SK-N-MC (cell line): ENCODE measurements at regions not wholly inside any gene's neighbourhood (a gene's known extent, or its start where the extent isn't known, plus 50 kb on each side); places are given as distances from the start of the nearest gene placed in this dataset.

ENCODE experiments used
- EZH2 ChIP-seq: fragments of 200-600 bp; sonication (generic); IDR thresholded peaks from one replicate; pipeline ENCODE4 v1.6.1; 2017; ENCODE audit warnings: antibody characterized with exemption
- FOXP2 ChIP-seq: optimal IDR thresholded peaks from 2 replicates; pipeline ENCODE3; 2011; ENCODE audit warnings: mild to moderate bottlenecking, moderate library complexity; ENCODE audit not compliant: insufficient read depth; ENCODE audit errors: extremely low read length, control extremely low read depth
- POLR2AphosphoS5 ChIP-seq: IDR thresholded peaks from 2 replicates; pipeline ENCODE4 v1.6.1; 2012; ENCODE audit warnings: mild to moderate bottlenecking, low read depth, low read length, borderline replicate concordance

DNA sequence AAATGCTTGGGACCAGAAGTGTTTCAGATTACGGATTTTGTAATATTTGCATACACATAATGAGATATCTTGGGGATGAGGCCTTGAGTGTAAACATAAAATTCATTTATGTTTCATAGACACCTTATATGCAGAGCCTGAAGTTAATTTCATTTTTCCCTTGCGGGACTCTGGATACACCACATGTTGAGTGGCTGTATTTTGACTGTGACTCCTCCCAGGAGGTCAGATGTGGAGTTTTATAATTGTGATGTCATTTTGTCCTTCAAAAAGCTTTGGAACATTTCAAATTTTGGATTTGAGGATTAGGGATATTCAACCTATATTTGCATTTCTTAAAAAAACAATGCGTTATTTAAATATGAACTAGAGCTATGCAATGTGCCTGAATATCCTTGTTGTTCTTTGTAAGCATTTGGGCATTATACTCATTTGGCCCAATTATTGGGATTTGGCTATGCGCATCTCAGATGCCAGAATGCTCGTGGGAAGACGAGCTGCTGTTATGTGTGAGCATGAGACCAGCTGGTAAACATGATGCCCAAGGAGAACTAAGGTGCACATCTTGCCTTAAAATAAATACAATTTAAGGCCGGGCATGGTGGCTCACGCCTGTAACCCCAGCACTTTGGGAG is 223.0 kb upstream of the STS start:
- no peak for TF ChIP-seq POLR2AphosphoS5
- TF ChIP-seq EZH2, result no peak
- no peak for TF ChIP-seq FOXP2
